ENCODE measurements at regions not wholly inside any gene's neighbourhood (a gene's known extent, or its start where the extent isn't known, plus 50 kb on each side); places are given as distances from the start of the nearest gene placed in this dataset.
A peak's percentile ranks its signal among the peaks of the same experiment; 100 is the strongest.
"Not testable (repeated sequence)": the region's sequence is repeated elsewhere in the genome, so short reads cannot be mapped to it uniquely, and the experiment has no call there.

DNA sequence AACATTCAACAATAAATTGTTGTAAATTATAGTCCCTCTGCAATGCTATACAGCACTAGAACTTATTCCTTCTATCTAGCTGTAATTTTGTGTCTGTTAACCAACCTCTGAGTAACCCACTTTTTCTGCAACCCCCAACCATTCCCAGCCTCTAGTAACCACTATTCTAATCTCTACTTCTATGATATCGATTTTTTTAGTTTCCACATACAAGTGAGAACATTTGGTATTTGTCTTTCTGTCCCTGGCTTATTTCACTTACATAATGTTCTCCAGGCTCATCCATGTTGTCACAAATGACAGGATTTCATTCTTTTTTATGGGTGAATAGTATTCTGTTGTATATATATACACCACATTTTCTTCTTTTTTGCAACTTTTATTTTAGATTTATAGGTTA, 147.6 kb downstream of the MAIP1 start:
- no peak for DNase-seq

DNA sequence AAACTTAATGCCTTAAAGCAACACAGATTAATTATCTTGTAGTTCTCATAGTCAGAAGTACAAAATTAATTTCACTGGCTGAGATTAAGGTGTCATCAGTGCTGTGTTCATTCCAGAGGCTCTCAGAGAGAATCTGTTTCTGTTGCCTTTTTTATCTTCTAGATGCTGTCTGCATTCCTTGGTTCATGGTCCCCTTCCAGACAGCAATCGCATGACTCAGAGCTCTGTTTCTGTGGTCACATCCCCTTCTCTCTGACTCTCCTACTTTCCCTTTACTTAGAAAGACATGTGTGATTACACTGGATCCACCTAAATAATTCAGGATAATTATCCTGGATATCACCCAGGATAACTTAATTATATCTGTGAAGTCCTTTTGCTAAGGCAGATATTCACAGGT, 148.6 kb downstream of the MAIP1 start:
- no peak for DNase-seq

DNA sequence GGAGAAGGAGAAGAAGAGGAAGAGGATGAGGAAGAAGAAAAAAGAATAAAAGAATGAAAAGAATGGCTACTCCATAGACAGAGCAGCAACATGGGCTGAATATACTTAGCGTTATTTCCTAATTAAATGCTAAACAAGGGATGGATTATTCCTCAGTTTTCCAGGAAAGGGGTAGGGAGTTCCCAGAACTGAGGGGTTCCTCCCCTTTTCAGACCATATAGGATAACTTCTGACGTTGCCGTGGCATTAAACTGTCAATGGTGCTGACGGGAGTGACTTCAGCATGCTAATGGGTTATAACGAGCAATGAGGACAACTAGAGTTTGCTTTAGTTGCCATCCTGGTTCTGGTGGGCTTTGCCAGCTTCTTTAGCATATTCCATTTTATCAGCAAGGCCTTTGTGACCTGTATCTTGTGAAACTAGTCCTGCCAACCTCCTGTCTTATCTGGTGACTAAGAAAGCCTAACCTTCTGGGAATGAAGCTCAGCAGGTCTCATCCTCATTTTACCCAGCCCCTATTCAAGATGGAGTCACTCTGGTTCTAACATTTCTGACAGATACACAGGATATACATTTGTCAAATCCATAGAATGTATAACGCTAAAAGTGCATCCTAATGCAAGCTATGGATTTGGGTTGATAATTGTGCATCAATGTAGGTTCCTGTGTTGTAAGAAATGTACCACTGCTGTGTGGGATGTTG, 152.3 kb downstream of the MAIP1 start:
- no peak for DNase-seq

DNA sequence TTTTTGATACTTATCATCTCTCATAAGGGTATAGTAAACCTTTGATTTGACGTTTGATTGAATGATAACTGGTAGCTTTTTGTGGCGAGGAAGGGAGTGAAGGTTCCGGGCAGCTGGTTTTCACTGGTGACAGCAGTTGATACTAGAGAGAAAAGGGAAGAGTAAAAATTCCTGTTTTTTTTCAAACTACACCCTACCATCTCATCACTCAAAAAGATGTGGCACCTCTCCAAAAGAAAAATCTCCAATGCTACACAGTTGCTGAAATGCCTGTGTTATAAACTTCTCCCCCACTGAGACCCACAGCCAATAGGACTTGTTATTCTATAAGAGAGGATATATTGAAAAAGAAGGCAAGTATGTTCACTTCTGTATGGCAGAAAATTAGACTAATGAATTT, 154.0 kb downstream of the MAIP1 start:
- no peak for DNase-seq

DNA sequence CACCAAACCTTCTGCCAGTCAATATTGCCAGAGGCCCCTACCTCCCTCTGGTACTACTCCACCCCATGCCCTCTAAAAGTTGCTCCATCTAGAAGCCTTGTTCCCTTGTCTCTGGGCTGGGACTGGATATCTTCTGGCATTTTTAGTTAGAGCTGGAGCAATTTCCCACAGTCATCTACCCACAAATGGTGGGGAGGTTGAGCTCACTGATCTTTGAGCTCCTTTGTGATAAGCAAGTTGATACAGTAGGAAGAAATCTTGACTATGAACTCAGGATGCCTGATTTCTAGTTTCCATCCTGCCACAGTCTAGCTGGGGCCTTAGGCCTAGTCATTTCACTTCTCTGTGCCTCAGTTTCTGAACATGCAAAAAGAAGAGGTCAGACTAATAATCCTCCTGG, 155.0 kb downstream of the MAIP1 start:
- DNase-seq: no peak

DNA sequence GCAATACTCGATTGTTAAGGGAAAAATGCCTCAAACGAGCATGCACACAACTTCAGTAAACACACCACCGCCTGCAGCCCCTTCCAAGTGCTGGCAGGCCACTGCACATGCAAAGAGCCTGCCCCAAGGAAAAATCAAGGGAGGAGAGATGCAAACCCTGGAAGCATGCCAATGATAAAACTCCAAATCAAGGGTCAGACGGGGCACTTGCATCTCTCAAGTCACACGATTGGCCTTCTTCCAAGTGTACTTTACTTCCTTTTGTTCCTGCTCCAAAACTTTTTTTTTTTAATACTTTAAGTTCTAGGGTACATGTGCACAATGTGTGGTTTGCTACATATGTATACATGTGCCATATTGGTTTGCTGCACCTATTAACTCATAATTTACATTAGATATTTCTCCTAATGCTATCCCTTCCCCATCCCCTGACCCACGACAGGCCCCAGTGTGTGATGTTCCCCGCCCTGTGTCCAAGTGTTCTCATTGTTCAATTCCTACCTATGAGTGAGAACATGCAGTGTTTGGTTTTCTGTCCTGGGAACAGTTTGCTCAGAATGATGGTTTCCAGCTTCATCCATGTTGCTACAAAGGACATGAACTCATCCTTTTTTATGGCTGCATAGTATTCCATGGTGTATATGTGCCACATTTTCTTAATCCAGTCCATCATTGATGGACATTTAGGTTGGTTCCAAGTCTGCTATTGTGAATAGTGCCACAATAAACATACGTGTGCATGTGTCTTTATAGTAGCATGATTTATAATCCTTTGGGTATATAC, 157.8 kb downstream of the MAIP1 start:
- not testable (repeated sequence) for DNase-seq

DNA sequence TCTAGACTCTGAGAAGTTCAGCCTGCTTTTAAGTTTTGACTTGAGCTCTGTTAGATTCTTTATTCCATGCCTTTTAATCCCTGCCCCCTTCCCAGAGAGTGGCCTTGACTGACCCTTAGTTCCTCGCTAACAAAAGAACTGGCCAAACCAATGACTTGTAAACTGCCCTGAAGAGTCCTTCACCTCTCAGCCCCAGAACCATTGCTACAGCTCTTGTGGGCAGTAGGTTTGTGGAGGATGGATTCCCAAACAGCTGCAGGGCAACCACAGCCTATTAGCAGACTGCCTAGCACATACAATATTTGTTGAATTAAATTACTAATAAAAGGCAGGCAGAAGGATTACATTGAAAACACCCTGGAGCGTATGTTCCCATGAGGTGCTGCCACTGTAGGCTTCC, 163.9 kb downstream of the MAIP1 start:
- no peak for DNase-seq

DNA sequence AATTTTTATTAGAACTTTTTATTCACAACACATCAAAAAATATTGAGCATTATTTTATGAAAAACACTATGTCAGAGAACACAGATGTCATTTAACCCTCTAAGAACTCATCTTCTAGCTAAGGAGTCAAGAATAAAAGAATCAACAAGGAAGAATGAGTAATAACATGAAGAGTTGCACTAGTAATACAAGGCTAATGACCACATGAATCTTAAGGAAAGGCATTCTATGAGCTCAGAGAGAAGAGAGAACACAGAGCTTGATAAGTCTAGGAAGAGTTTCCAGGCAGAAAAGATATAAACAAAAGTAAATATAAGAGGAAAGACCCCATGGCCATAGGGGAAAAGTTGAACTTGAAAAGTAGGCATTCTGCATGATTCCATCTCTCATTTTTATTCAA, 166.5 kb downstream of the MAIP1 start:
- DNase-seq: no peak

DNA sequence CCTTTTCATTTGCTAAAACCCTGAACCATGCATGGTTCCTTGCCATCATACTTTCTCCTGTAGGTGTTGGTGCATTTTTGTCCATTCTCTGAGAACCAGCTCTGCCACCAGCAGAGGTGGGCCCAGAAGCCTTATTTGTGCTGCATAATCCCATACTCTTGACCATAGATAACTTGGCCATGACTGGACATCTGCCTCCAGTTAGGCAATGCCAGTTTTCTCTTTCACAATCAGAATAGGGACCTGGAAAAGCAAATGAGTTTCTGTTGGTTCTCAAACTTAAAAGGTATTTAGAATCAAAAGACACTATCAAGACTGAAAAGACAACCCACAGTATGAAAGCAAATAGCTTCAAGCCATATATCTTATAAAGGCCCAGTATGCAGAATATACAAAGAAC, 167.3 kb downstream of the MAIP1 start:
- no peak for DNase-seq

DNA sequence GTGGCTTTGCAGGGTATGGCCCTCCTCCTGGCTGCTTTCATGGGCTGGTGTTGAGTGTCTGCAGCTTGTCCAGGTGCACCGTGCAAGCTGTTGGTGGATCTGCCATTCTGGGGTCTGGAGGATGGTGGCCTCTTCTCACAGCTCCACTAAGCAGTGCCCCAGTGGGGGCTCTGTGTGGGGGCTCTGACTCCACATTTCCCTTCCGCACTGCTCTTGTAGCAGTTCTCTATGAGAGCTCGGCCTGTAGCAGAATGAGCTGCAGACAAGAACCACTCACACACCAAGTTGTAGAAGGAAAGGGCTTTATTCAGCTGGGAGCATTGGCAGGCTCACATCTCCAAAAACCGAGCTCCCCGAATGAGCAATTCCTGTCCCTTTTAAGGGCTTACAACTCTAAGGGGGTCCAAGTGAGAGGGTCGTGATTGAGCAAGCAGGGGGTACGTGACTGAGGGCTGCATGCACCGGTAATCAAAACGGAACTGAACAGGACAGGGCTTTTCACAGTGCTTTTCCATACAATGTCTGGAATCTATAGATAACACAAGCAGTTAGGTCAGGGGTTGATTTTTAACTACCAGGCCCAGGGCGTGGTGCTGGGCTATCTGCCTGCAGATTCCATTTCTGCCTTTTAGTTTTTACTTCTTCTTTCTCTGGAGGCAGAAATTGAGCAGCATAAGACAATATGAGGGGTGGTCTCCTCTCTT, 169.4 kb downstream of the MAIP1 start:
- not testable (repeated sequence) for DNase-seq

DNA sequence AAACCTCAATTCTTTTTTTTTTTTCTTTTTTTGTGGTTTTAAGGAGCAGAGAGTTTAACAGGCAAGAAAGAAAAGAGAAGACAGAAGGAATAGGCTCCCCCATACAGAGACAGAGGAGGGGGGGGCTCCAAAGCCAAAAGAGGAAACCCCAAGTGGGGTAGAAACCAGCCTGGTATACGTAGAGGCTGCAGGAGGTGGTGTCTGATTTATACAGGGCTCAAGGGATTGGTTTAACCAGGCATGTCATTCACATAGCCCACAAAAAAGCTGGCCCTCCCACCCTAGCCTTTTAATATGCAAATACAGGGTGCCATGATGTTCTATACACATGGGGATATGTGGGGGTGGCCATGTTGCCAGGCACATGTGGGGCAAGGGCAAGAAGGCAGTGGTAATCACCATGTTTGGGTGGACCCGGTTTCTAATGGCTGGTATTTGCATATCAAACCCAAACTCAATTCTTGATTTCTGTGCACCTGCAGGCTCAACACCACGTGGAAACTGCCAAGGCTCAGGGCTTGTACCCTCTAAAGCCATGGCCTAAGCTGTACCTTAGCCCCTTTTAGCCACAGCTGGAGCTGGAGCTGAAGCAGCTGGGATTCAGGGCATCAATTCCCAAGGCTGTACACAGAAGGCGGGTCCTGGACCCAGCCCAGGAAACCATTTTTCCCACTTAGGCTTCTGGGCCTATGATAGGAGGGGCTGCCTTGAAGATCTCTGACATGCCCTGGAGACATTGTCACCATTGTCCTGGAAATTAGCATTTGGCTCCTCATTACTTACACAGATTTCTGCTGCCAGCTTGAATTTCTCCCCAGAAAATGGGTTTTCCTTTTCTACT, 170.3 kb downstream of the MAIP1 start:
- DNase-seq: peak; percentile 77

DNA sequence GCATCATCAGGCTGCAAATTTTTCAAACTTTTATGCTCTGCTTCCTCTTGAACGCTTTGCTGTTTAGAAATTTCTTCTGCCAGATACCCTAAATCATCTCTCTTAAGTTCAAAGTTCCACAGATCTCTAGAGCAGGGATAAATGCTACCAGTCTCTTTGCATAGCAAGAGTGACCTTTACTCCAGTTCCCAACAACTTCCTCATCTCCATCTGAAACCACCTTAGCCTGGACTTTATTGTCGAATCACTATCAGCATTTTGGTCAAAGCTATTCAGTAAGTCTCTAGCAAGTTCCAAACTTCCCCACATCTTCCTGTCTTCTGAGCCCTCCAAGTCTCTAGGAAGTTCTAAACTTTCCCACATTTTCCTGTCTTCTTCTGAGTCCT, 170.9 kb downstream of the MAIP1 start:
- DNase-seq: not testable (repeated sequence)

DNA sequence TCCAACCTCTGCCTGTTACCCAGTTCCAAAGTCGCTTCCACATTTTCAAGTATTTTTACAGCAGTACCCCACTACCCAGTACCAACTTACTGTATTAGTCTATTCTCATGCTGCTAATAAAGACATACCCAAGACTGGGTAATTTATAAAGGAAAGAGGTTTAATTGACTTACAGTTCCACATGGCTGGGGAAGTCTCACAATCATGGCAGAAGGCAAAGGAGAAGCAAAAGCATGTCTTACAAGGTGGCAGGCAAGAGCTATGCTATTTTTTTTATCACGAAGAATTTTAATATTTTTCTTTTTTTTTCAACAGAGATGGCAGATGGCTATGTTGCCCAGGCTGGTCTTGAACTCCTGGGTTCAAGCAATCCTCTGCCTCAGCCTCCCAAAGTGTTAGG, 171.3 kb downstream of the MAIP1 start:
- DNase-seq: not testable (repeated sequence)

DNA sequence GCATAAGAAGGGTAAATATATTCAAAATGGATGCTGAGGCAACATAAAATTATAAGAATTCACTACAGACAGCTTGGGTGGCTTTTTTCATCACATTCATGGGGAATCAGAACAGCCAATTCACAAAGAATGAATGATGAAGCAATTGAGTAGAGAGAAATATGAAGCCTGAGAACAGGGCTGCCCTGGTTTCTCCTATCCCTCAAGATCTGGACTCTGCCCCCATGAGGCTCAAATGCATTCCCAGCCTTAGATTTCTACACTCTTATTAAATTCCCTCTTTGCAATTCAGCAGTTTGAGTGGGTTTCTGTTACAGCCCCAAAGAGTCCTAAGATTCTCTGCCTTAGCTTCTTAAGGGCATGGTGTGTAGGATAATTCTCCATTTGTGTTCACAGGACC, 172.5 kb downstream of the MAIP1 start:
- DNase-seq: peak; percentile 50

DNA sequence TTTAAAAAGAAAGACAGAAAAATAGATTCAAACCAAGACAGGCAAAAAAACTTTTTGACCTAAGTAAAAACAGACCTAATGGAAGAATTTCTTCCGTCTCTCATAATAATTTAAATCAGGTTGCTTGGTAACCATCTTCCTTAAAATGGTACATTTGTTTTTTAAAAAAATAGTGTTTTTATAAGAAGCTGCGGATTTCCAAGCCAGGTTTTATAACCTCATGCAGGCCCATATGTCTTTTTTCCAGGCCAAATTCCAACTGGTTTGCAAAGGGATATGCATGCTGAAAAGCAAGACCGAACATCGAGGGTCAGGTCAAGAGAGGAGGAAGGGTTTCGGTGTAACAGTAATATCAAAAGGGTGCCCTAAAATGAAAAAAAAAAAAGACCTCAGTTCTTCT, 172.9 kb downstream of the MAIP1 start:
- peak; percentile 66 for DNase-seq

DNA sequence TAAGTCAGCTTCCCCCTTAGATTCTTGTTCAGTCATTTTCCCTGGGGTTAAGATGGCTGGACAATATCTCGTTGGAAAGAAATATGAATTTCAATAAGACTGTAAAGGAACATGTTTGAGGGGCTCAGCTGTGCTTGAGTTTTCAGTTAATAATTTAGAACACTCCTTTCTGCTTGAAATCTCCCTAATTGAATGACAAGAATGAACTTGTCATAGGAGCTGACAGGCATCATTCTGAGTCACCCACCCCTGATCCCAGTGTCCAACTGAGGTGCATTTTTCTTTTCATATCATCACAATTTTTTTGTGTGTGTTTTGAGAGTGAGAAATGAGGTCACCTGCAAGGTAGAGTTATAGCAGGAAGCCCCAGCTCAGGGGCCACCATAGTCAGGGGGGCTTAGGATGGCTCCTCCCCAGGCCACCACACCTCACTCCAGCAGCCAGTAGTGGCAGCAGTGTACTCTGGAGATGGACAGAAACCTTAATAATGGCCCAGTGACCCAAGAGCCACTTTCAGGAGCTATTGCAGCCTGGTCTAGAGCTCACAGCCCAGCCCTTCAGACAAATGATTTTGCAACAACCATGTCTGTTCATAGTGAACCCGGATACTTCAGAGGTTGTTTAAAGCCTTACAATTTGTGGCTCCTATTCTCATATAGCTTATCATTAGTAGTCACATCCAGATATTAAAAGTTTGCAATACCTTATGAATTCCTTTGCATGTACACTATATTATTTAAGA, 174.5 kb downstream of the MAIP1 start:
- no peak for DNase-seq

DNA sequence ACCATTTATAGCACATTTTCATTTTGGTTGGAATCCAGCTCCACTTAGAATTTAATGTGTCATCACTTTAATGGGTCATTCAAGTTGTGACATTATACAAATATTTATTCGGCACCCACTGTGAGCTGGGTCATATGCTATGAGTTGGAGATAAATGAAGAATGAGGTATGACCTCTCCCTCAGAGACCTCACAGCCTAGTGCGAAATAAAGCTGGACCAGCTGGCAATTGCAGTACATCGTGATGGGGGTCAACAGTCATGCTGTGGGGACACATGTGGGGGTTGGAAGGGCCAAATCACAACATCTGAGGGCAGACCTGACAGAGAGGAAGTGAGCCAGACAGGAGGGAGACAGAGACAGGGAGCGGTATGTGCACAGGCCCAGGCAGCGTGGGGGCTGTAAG, 175.4 kb downstream of the MAIP1 start:
- DNase-seq: no peak

DNA sequence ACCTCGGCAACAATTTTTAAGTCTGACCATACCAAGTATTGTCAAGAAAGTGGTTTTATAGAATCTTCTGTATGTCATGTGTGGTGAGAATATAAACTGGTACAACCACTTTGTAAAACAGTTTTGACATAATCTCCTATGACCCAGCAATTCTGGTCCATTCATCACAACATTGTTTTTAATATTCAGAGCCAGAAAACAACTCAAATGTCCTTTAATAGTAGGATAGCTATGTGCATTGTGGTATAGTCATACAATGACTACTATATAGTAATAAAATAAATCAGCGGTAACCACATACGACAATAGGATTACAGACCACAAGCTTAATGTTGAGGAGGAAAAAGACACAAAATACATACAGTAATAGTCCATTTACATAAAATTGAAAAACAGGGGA, 175.2 kb upstream of the SPATS2L start:
- no peak for DNase-seq

DNA sequence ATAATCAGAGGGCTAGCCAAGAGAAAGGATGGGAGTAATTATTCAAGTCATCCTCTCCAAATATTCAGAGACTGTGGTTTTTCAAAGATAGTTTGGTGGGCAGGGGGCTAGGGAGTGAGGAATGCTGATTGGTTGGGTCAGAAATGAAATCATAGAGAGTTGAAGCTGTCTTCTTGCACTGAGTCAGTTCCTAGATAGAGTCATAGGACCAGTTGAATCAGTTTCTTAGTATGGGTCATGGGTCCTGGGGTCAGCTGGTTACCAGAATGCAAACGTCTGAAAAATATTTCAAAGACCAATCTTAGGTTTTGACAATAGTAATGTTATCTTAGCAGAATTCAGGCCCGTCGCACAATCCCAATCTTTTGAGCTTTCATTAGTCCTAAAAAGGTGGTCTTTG, 171.4 kb upstream of the SPATS2L start:
- no peak for DNase-seq

DNA sequence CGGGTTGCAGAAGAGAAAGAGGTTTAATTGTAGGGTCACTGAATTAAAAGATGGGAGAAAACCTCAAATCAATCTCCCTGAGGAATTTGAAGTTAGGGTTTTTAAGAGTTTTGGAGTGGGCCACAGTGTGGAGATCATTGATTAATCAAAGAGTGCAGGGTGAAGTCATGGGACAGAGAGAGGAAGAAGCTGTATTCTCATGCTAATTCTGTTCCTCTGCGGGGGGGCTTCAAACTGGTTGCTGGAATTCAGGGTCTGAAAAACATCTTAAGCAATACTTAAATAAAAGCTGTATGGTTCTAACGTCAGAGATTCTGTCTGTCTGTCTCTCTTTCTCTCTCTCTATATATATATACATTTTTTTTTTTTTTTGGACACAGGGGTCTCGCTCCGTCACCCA, 169.8 kb upstream of the SPATS2L start:
- DNase-seq: no peak

DNA sequence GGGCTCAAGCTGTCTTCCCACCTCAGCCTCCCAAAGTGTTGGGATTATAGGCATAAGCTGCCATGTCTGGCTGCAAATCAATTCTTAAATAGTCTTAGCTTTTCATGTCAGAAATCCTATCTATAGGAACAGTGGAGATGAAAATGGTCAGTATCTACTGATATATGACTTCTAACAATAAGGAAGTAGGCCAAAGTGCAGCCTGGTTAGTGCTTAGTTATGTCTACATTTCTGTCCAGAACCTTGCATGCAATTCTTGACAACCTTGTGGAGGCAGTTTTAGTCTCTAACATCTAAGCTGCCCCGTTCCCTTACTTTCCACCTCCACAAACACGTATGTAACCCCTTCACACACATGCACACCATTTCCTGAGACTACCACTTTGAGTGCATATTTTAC, 169.2 kb upstream of the SPATS2L start:
- DNase-seq: no peak

DNA sequence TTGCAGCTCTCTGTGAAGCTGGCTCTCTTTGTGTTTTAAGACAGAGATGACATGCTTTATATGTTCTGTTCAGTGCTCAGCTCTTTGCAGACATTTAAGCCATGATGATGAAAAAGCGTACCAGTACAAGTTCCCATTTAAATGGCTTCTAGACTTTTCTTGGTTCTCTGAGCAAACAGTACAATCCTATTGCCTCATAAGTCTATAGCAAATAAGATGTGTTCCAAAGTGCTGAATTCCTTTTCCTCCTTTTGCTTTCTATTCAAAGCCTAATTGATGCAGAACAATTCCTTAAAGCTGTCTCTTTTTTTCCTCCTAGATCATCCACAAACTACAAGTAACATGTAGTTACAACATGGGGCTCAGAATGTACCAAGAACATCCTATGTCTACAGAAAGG, 168.8 kb upstream of the SPATS2L start:
- DNase-seq: no peak

Data from tongue (tissue), 1 donor.